ENCODE measurements at regions not wholly inside any gene's neighbourhood (a gene's known extent, or its start where the extent isn't known, plus 50 kb on each side); places are given as distances from the start of the nearest gene placed in this dataset.

GRCh38 chr4:143071351-143071750 is 113.4 kb upstream of the USP38 start:
- no peak for DNase-seq (ENCODE audit: low read depth in 2 of 2)

GRCh38 chr4:143076723-143077122 is 108.0 kb upstream of the USP38 start:
- no peak for DNase-seq (ENCODE audit: low read depth in 2 of 2)

- DNase-seq (ENCODE audit: low read depth in 2 of 2): no peak
Measured at GRCh38 chr4:143082701-143083100, 102.0 kb upstream of the USP38 start.

GRCh38 chr4:143083756-143084472 is 100.8 kb upstream of the USP38 start:
- no peak for DNase-seq (ENCODE audit: low read depth in 2 of 2)

GRCh38 chr4:143084566-143084965 is 100.2 kb upstream of the USP38 start:
- DNase-seq (ENCODE audit: low read depth in 2 of 2): no peak

GRCh38 chr4:143085224-143085623 is 99.5 kb upstream of the USP38 start:
- no peak for DNase-seq (ENCODE audit: low read depth in 2 of 2)

GRCh38 chr4:143085659-143086058 is 99.1 kb upstream of the USP38 start:
- no peak for DNase-seq (ENCODE audit: low read depth in 2 of 2)

GRCh38 chr4:143089291-143089690 is 95.4 kb upstream of the USP38 start:
- peak in 1 of 2 experiments; percentile 4 for DNase-seq (ENCODE audit: low read depth in 2 of 2)

GRCh38 chr4:143089847-143090246 is 94.9 kb upstream of the USP38 start:
- no peak for DNase-seq (ENCODE audit: low read depth in 2 of 2)

- DNase-seq (ENCODE audit: low read depth in 2 of 2): no peak
Measured at GRCh38 chr4:143091862-143092261, 92.9 kb upstream of the USP38 start.

- DNase-seq (ENCODE audit: low read depth in 2 of 2): no peak
Measured at GRCh38 chr4:143095447-143095846, 89.3 kb upstream of the USP38 start.

GRCh38 chr4:143097751-143098150 is 87.0 kb upstream of the USP38 start:
- no peak for DNase-seq (ENCODE audit: low read depth in 2 of 2)

- no peak for DNase-seq (ENCODE audit: low read depth in 2 of 2)
Measured at GRCh38 chr4:143099693-143100092, 85.0 kb upstream of the USP38 start.

- DNase-seq (ENCODE audit: low read depth in 2 of 2): no peak
Measured at GRCh38 chr4:143109376-143109775, 75.3 kb upstream of the USP38 start.

- no peak for DNase-seq (ENCODE audit: low read depth in 2 of 2)
Measured at GRCh38 chr4:143118663-143119062, 66.1 kb upstream of the USP38 start.

- no peak for DNase-seq (ENCODE audit: low read depth in 2 of 2)
Measured at GRCh38 chr4:143127621-143128020, 57.1 kb upstream of the USP38 start.

- DNase-seq (ENCODE audit: low read depth in 2 of 2): no peak
Measured at GRCh38 chr4:143133977-143134376, 50.7 kb upstream of the USP38 start.

Measured in fibroblast of skin of left quadriceps (primary cell).